Liver (tissue), 8 donors: ENCODE measurements at regions not wholly inside any gene's neighbourhood (a gene's known extent, or its start where the extent isn't known, plus 50 kb on each side); places are given as distances from the start of the nearest gene placed in this dataset.

ENCODE experiments used
- DNase-seq: peaks from one replicate; pipeline ENCODE4 v3.0.0-alpha.2; 2017; ENCODE audit warnings: low spot score
- H3K27ac ChIP-seq, 2 donors: one replicate each; pipeline ENCODE4 v1.7.0; 2013; ENCODE audit warnings: inconsistent platforms in 2 of 2, low read length in 2 of 2, control low read depth in 1 of 2, low read depth in 1 of 2, mild to moderate bottlenecking in 1 of 2
- H3K27me3 ChIP-seq, 4 donors: one replicate each; pipeline versions ENCODE4 v1.6.1 to v1.7.0; 2013; ENCODE audit warnings: low read length in 3 of 4, inconsistent platforms in 1 of 4, mild to moderate bottlenecking in 1 of 4, moderate library complexity in 1 of 4; ENCODE audit not compliant: control insufficient read depth in 4 of 4, insufficient read depth in 4 of 4
- H3K36me3 ChIP-seq, 4 donors: one replicate each; pipeline versions ENCODE4 v1.6.1 to v1.7.0; 2013; ENCODE audit warnings: low read length in 3 of 4, mild to moderate bottlenecking in 3 of 4, low read depth in 1 of 4, moderate library complexity in 1 of 4; ENCODE audit not compliant: control insufficient read depth in 4 of 4, insufficient read depth in 3 of 4
- H3K4me1 ChIP-seq, 4 donors: one replicate each; pipeline versions ENCODE4 v1.6.1 to v1.7.0; 2013; ENCODE audit warnings: low read length in 3 of 4, mild to moderate bottlenecking in 3 of 4, moderate library complexity in 1 of 4; ENCODE audit not compliant: control insufficient read depth in 4 of 4, insufficient read depth in 4 of 4
- H3K4me3 ChIP-seq, 3 donors: one replicate each; pipeline versions ENCODE4 v1.6.1 to v1.7.0; 2013; ENCODE audit warnings: low read length in 3 of 3, control low read depth in 1 of 3, low read depth in 1 of 3, mild to moderate bottlenecking in 1 of 3
- H3K9ac ChIP-seq, 2 donors: one replicate each; pipeline ENCODE4 v1.7.0; 2013; ENCODE audit warnings: low read length in 2 of 2, mild to moderate bottlenecking in 2 of 2, moderate library complexity in 2 of 2, control low read depth in 1 of 2, low read depth in 1 of 2
- H3K9me3 ChIP-seq, 4 donors: one replicate each; pipeline versions ENCODE4 v1.6.1 to v1.7.0; 2013; ENCODE audit warnings: low read length in 3 of 4; ENCODE audit not compliant: control insufficient read depth in 4 of 4
- ATF3 ChIP-seq: IDR thresholded peaks from 2 replicates; pipeline ENCODE4 v1.6.1; 2016; ENCODE audit warnings: antibody characterized with exemption
- CTCF ChIP-seq: fragments of 150-350 bp; IDR thresholded peaks from 2 replicates; pipeline ENCODE4 v1.5.1; 2017; ENCODE audit warnings: improper control_type of control experiment, low read depth, low read length; ENCODE audit not compliant: missing input control
- EGR1 ChIP-seq, 2 donors: IDR thresholded peaks; 2 replicates each; pipeline ENCODE4 v1.6.1; 2016 to 2018; ENCODE audit warnings: antibody characterized with exemption in 2 of 2, low read depth in 2 of 2
- FOXA1 ChIP-seq: IDR thresholded peaks from 2 replicates; pipeline ENCODE4 v1.6.1; 2016; ENCODE audit warnings: antibody characterized with exemption
- GABPA ChIP-seq, 2 donors: IDR thresholded peaks in 1 of 2; conservative IDR thresholded peaks in 1 of 2; 2 replicates each; pipeline ENCODE4 v1.6.1; 2016; ENCODE audit warnings: antibody characterized with exemption in 2 of 2, mild to moderate bottlenecking in 1 of 2, moderate library complexity in 1 of 2
- HNF4A ChIP-seq, 2 donors: conservative IDR thresholded peaks; 2 replicates each; pipeline ENCODE4 v1.6.1; 2016; ENCODE audit warnings: antibody characterized with exemption in 2 of 2, mild to moderate bottlenecking in 2 of 2
- HNF4G ChIP-seq: IDR thresholded peaks from 2 replicates; pipeline ENCODE4 v1.6.1; 2016; ENCODE audit warnings: antibody characterized with exemption
- JUND ChIP-seq, 2 donors: IDR thresholded peaks; 2 replicates each; pipeline ENCODE4 v1.6.1; 2016; ENCODE audit warnings: antibody characterized with exemption in 2 of 2
- NR2F2 ChIP-seq: IDR thresholded peaks from 2 replicates; pipeline ENCODE4 v1.6.1; 2016; ENCODE audit warnings: antibody characterized with exemption
- RAD21 ChIP-seq, 2 donors: IDR thresholded peaks; 2 replicates each; pipeline ENCODE4 v1.6.1; 2016; ENCODE audit warnings: antibody characterized with exemption in 2 of 2, mild to moderate bottlenecking in 2 of 2
- RXRA ChIP-seq, 2 donors: IDR thresholded peaks; 2 replicates each; pipeline ENCODE4 v1.6.1; 2017 to 2018; ENCODE audit warnings: antibody characterized with exemption in 2 of 2, mild to moderate bottlenecking in 1 of 2
- SP1 ChIP-seq: IDR thresholded peaks from 2 replicates; pipeline ENCODE4 v1.6.1; 2018; ENCODE audit warnings: antibody characterized with exemption, mild to moderate bottlenecking
- TAF1 ChIP-seq: conservative IDR thresholded peaks from 2 replicates; pipeline ENCODE4 v1.6.1; 2016; ENCODE audit warnings: antibody characterized with exemption, mild to moderate bottlenecking
- YY1 ChIP-seq: IDR thresholded peaks from 2 replicates; pipeline ENCODE4 v1.6.1; 2016; ENCODE audit warnings: antibody characterized with exemption, mild to moderate bottlenecking
- WGBS: extraction: QIAGEN DNeasy Blood & Tissue Kit; methylation state at CpG from one replicate; pipeline ENCODE4 v1.1.7; 2013; 5-methylcytosine and 5-hydroxymethylcytosine counted together
- donor health status: healthy.
- donor health status: healthy.
- donor health status: healthy.
- donor health status: healthy.
- donor health status: healthy.

GRCh38 chr6:45818655-45819054 lies 197.0 kb downstream of the CLIC5 start:
- Histone ChIP-seq H3K4me3 (no peak overlapping the region), H3K36me3 (no peaks in the 10 kb centered on the region), H3K4me1 (no peaks in the 10 kb centered on the region), H3K27ac (no peak overlapping the region), H3K27me3 (no peaks in the 10 kb centered on the region), H3K9ac (no peak overlapping the region), H3K9me3 (no peaks in the 10 kb centered on the region)
- DNase-seq, result no peak
- 89% methylated on average over 4 of the region's 4 CpGs for WGBS
- TF ChIP-seq CTCF, result no peak
- no peak for TF ChIP-seq YY1
- no peak for TF ChIP-seq JUND (IDR thresholded peaks at IDR 0.05)
- no peak for TF ChIP-seq SP1
- no peak for TF ChIP-seq NR2F2
- TF ChIP-seq GABPA (IDR thresholded peaks at IDR 0.05 in 1 of 2, conservative IDR thresholded peaks at IDR 0.05 in 1 of 2), result no peak

GRCh38 chr6:45816674-45817297 lies 198.9 kb downstream of the CLIC5 start:
- Histone ChIP-seq H3K4me3 (no peak overlapping the region), H3K27ac (no peak overlapping the region), H3K9me3 (no peaks in the 10 kb centered on the region), H3K36me3 (no peaks in the 10 kb centered on the region), H3K27me3 (peaks cover 0 to 4% (median 0%) of the 10 kb centered on the region in 4 donors), H3K4me1 (no peaks in the 10 kb centered on the region), H3K9ac (no peak overlapping the region)
- TF ChIP-seq GABPA (IDR thresholded peaks at IDR 0.05 in 1 of 2, conservative IDR thresholded peaks at IDR 0.05 in 1 of 2) (no peak), CTCF (no peak), RAD21 (IDR thresholded peaks at IDR 0.05) (no peak), TAF1 (no peak), HNF4A (conservative IDR thresholded peaks at IDR 0.05) (no peak), ATF3 (no peak), HNF4G (no peak), RXRA (IDR thresholded peaks at IDR 0.05) (no peak), JUND (IDR thresholded peaks at IDR 0.05) (no peak), SP1 (no peak), NR2F2 (no peak), FOXA1 (no peak), EGR1 (IDR thresholded peaks at IDR 0.05; ENCODE audit: low read depth in 2 of 2) (no peak)
- WGBS, result 84% methylated on average over 11 of the region's 11 CpGs
- no peak for DNase-seq
